ENCODE measurements at regions not wholly inside any gene's neighbourhood (a gene's known extent, or its start where the extent isn't known, plus 50 kb on each side); places are given as distances from the start of the nearest gene placed in this dataset.
"Not testable (repeated sequence)": the region's sequence is repeated elsewhere in the genome, so short reads cannot be mapped to it uniquely, and the experiment has no call there.

DNA sequence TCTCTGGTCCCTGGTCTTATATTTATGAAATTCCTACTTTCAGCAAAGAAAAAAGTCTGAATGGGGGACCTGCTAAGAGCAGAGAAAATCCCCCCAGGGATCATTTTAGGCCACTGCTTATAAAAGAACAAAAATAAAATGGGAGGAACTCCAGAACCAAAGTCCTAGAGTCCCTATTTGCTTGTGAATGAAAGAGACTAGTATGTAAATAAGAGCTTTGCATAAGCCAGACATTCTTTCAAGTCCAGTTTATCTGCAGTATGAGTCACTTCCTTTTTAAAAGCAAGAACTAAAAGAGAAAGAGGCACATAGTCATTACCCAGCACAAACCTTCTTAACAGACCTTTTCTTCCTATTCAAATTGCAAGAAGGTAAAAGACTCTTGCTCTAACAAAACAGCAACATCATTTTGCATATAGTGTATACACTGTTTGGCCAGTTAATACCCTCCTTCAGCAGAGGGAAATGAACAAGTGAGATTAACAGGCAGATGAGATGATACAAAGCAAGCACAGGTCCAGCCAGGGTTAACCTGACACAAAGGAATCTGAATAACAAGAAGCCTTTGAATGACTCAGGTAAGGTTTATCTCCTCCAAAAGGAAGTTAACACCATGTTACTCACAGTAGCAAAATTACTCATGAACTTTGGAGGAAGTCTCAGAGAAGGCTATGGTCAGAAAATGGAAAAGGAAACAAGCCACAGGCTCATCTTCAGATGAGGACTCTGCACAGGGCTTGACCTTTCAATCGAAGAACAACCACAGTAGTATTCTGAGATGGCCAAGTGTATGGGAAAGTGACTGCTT, 87.3 kb downstream of the PHLDA1 start:
- no peak for DNase-seq

- no peak for DNase-seq
These were observed 87.9 kb downstream of the PHLDA1 start for GRCh38 chr12:75943730-75944096.

DNA sequence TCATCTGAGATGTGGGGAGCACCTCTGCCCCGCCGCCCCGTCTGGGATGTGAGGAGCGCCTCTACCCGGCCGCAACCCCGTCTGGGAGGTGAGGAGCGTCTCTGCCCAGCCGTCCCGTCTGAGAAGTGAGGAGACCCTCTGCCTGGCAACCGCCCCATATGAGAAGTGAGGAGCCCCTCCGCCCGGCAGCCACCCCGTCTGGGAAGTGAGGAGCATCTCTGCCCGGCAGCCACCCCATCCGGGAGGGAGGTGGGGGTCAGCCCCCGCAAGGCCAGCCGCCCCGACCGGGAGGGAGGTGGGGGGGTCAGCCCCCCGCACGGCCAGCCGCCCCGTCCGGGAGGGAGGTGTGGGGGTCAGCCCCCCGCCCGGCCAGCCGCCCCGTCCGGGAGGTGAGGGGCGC, 89.9 kb downstream of the PHLDA1 start:
- not testable (repeated sequence) for DNase-seq

DNA sequence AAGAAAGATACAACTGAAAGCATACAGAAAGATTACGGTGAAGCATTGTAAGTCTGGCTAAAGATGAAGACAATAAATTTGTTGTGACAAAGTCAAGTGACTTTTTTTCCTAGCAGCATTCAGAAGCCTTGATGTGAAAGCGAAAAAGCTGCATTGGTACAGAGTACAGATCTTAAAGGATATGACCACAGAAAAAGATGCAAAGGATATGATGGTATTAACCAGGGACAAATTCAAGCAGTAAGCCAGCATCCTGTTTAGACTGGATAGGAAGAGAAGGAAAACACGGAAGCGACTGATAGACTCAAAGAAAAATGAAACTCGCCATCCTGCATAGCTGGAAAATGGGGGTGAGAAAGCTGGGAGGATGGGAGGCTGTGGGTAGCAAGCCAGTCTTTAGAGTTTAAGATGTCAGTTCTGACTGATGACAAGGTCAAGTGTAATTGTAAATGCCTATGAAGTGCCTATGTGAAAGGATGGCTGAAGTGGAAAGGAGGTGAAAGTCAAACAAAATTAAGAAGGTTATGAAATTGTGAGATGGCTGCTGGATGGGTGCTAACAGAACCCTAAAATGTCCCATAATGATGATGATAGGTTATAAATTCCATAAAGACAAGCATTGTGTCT, 92.4 kb downstream of the PHLDA1 start:
- no peak for DNase-seq

GRCh38 chr12:75938189-75938588, 93.4 kb downstream of the PHLDA1 start:
- DNase-seq: no peak

- no peak for DNase-seq
These were observed 94.1 kb downstream of the PHLDA1 start for GRCh38 chr12:75937486-75937885.

DNA sequence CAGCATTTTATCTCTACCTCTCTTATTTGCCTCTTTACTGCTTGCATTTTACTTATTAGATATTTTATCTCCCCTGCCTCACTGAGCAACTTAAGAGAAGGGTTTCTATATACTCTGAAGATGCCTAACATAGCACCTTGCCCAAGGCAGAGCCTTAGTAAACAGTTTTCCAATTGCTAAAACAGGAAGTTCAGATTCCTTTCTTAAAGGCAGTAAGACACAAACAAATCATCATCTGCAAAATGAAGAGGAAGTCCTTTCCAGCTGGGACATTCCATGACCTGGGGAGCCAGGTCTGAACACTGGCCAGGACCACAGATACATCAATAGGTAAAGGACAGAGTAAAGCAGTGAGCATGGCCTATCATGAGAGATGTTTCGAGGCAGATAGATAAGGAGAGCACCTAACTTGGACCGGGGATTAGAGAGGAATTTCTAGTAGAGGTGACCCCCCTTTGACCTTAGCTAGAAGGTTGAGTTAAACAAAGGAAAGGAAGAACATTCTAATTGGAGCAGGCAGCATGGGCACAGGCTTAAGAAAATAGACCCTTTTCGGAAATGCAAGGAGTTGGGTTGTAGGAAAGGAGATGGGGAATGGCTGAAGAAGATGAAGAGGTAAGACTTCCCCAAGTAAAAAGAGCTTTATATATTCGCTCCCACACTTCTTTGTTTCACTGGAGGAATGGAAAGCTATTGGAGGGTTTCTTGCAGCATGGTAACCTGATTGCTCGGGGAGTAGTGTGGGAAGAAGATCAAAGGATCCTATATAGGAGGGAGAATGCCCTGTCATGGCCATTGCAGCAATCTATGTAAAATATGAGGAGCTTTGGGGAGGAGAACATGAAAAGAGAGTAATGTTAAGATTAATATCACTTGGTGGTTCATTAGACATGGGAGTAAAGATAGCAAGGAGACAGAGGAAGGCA, 94.8 kb downstream of the PHLDA1 start:
- DNase-seq: no peak

GRCh38 chr12:75935539-75936242, 95.9 kb downstream of the PHLDA1 start:
- DNase-seq: no peak

DNA sequence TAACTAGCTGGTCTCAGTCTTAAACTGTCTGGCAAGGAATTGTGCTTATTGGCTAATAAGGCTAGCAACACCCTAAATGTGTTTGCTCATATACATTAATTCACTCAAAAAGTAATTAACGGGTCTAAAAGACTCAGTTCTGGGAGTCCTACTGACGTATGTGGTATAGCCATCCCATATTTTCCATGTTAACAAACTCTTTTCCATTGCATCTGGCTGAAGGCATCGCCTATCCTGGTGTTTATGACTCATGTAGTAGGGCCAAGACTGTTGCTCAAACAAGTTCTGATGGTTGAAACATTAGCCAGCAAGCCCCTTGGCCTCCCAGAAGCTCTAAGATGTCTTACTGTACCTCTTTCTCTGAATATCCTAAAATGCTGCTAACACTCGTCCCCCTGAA, 98.5 kb downstream of the PHLDA1 start:
- DNase-seq: no peak

GRCh38 chr12:75932241-75932640, 99.3 kb downstream of the PHLDA1 start:
- DNase-seq: no peak

DNA sequence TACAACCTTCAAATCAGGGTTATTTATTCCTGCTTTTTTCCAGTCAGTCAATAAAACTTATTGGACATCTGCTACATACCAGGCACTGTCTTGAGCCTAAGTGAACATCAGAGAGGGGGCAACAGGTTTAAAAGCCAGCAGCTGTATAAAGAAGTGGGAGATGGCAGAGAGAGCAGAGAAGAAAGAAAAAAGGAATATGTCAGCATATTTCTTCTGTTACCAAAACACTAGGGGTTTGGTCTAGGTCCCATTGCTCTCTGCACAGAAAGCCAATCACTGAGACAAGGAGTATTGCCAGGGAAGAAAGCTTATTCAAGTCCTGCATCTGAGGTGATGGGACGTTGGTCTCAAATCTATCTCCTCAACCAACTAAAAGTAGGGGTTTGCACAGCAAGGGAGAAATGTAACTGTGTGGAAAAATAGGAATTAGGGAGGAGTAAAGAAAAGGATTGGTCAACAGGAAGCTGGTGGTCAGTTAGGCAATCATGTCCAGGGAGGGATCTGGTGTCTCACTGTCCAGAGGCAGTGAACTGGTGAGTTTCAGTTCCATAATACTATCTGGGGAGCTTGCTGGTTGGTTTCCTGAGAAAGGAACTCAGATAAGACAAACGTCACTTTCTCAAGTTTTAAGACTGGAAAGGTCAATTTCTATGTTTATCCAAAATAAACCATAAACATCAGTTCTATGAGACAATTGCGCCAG, 107.5 kb downstream of the PHLDA1 start:
- DNase-seq: no peak

DNA sequence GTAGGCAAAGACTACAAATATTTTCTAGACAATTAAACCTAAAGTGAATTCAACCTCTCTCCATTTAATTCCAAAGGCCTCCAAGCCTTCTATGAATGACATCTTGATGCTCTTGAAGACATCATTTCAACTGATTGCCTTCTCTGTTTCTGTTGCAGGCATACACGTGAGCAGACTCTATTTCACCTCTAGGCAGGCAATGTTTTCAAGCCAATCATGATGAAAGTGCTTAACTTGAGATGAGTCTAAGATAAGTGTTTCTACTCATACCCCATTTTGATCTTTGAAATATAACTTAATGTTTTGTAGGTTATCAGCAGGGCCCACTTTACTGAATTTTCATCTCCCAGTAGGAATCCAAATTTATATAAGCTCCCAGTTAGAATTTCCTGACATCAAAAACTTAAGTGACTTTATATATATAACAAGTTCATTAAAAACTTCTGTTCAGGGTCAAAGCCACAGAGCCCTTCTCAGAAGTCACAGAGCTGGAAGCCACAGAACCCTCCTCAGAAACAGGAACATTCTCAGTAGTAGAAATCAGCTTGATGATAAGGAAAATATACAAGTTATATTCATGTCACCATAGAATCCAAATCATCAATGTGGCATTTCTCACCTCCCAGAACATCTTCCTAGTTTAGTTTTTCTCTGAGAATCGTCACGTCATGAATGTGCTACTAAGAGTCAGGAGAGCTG, 108.5 kb downstream of the PHLDA1 start:
- no peak for DNase-seq

- peak in 1 of 58 donors; percentile 1 for DNase-seq
These were observed 109.8 kb downstream of the PHLDA1 start for GRCh38 chr12:75921622-75922289.

DNA sequence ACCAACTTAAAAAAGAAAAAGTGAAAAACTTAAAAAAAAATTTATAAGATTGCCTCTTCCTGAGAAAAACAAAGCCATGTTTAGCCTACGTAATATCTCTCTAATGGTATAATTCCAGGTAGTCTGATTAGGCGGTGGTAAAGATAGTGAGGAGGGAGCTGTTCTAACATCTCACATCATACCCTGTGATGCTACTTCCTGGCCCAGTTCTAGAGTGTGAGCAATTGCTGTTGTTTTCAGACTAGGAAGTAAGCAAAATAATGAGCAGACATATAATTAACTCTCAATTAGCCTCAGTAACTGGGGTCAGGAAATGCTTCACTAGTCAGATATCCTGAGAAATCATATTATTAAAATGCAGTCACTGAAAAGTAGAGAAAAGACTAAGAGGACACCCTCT, 113.9 kb downstream of the PHLDA1 start:
- DNase-seq: no peak

DNA sequence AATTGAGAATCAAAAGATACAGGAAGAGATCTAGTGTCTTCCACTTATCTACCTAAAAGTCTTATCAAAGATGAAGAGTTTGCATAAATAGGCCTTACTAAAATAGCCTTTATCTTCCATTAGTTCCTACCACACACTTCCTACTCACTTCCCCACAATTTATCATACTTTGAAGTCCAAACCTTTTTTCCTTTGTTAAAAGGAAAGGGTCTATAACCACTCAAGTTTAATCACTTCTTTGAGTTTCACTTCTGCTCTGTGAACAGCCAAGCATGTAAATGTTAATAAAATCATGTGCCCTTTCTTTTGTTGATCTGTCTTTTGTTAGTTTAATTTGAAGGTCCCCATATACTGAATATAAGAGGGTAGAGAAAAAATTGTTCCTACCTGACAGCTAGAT, 114.5 kb downstream of the PHLDA1 start:
- DNase-seq: no peak

GRCh38 chr12:75913502-75914351, 117.8 kb downstream of the PHLDA1 start:
- no peak for DNase-seq

DNA sequence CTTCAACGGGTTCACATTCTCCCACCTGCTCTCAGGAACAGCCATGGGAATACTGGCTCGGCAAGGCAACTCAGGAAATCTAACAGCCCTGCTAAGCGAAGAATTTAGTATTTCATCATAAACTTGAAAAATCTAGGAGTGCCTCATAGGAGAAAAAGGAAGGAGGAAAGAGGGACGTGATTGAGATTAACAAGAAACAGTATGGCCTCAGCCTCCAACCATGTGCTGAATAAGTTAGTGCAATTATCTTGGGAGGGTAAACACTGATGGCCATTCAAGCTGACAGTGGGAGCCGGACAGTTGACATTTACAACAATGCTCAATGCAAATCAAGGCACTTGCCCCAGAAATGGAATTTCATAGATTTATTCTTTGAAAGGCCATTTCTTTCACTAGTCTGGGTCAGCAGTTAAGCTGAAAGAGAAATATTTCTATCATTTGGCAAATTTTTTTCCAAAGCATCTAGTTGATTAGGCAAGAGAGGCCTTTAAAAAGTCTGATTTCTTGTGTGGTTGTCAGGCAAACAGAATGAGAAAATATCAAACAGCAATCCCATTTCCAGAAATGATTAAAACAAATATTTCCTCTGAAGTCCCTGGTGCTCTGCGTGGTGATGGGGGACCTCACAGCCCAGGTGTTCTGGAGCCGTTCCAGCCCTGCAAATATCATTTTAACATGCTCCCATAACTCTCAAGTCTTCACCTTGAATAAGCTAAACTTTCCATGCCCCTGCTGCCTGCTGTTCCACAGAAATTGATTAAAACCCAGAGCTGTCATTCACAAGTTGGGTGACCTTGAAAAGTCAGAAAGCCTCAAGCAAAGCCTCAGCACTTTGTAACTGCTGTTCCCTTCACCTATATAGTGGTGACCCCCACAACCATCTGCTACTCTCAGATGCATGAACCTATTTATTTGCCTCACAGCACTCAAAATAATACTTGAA, 121.6 kb downstream of the PHLDA1 start:
- DNase-seq: no peak

Measured in anterior cingulate cortex (tissue), 58 donors.